ENCODE measurements at regions not wholly inside any gene's neighbourhood (a gene's known extent, or its start where the extent isn't known, plus 50 kb on each side); places are given as distances from the start of the nearest gene placed in this dataset.

DNA sequence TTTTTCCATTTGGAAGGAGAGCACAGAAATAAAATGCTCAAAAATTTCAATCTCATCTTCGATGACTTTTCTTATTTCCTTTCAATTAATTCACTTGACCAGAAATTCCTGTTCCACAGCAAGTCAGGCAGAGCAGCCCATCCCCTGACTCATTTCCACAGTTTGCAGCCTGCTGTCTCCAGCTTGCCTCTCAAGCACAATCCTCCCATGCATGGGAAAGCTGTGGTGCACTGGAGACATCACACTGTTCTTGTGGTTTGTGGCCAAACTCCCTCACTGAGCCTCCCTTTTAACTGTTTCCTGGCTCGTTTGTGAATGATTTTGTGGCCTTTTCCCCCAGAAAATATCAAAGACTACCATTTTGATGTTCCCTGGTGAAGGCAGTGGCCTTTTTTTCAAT, 114.0 kb upstream of the ENPEP start:
- H3K27ac ChIP-seq (ENCODE audit: low read depth in 2 of 2, low read length in 2 of 2), result no peak overlapping the region
- H3K27me3 ChIP-seq (ENCODE audit: control insufficient read depth, insufficient read depth, low read length), result no peaks in the 10 kb centered on the region
- FAIRE-seq (no peak), DNase-seq (peak in 2 of 5 donors; percentile 24 to 44)
- peaks cover 0 to 10% (median 0%) of the 10 kb centered on the region in 3 donors for H3K4me1 ChIP-seq (ENCODE audit: control insufficient read depth in 2 of 3, insufficient read depth in 2 of 3, low read depth in 1 of 3, low read length in 3 of 3)
- no peaks in the 10 kb centered on the region for H3K36me3 ChIP-seq (ENCODE audit: control insufficient read depth in 2 of 3, insufficient read depth in 3 of 3, low read length in 3 of 3)
- H3K9me3 ChIP-seq (ENCODE audit: control insufficient read depth in 2 of 3, insufficient read depth in 1 of 3, low read length in 3 of 3), result no peaks in the 10 kb centered on the region
- TF ChIP-seq, protein P1, sequence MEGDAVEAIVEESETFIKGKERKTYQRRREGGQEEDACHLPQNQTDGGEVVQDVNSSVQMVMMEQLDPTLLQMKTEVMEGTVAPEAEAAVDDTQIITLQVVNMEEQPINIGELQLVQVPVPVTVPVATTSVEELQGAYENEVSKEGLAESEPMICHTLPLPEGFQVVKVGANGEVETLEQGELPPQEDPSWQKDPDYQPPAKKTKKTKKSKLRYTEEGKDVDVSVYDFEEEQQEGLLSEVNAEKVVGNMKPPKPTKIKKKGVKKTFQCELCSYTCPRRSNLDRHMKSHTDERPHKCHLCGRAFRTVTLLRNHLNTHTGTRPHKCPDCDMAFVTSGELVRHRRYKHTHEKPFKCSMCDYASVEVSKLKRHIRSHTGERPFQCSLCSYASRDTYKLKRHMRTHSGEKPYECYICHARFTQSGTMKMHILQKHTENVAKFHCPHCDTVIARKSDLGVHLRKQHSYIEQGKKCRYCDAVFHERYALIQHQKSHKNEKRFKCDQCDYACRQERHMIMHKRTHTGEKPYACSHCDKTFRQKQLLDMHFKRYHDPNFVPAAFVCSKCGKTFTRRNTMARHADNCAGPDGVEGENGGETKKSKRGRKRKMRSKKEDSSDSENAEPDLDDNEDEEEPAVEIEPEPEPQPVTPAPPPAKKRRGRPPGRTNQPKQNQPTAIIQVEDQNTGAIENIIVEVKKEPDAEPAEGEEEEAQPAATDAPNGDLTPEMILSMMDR (IDR thresholded peaks at IDR 0.05; ENCODE audit: borderline replicate concordance, extremely low read depth, insufficient read depth), result no peak
- no peak overlapping the region for H3K9ac ChIP-seq (ENCODE audit: low read length in 3 of 3)
- no peak overlapping the region for H3K4me3 ChIP-seq (ENCODE audit: low read length in 3 of 3)
- intact Hi-C loops (cut with DNase I), result no loop called here

- Histone ChIP-seq H3K9me3 (ENCODE audit: control insufficient read depth in 2 of 3, insufficient read depth in 1 of 3, low read length in 3 of 3) (no peaks in the 10 kb centered on the region), H3K27ac (ENCODE audit: low read depth in 2 of 2, low read length in 2 of 2) (no peak overlapping the region), H3K4me3 (ENCODE audit: low read length in 3 of 3) (no peak overlapping the region), H3K27me3 (ENCODE audit: control insufficient read depth, insufficient read depth, low read length) (no peaks in the 10 kb centered on the region), H3K9ac (ENCODE audit: low read length in 3 of 3) (no peak overlapping the region), H3K4me1 (ENCODE audit: control insufficient read depth in 2 of 3, insufficient read depth in 2 of 3, low read depth in 1 of 3, low read length in 3 of 3) (no peaks in the 10 kb centered on the region), H3K36me3 (ENCODE audit: control insufficient read depth in 2 of 3, insufficient read depth in 3 of 3, low read length in 3 of 3) (no peaks in the 10 kb centered on the region)
- intact Hi-C loops (cut with DNase I), result no loop called here
- FAIRE-seq (no peak), DNase-seq (no peak)
- TF ChIP-seq, protein P1 (IDR thresholded peaks at IDR 0.05; ENCODE audit: borderline replicate concordance, extremely low read depth, insufficient read depth), result no peak
These were observed 116.9 kb upstream of the ENPEP start for GRCh38 chr4:110359076-110359475.

- Histone ChIP-seq H3K9me3 (ENCODE audit: control insufficient read depth in 2 of 3, insufficient read depth in 1 of 3, low read length in 3 of 3) (no peaks in the 10 kb centered on the region), H3K36me3 (ENCODE audit: control insufficient read depth in 2 of 3, insufficient read depth in 3 of 3, low read length in 3 of 3) (no peaks in the 10 kb centered on the region), H3K27ac (ENCODE audit: low read depth in 2 of 2, low read length in 2 of 2) (no peak overlapping the region), H3K9ac (ENCODE audit: low read length in 3 of 3) (no peak overlapping the region), H3K4me1 (ENCODE audit: control insufficient read depth in 2 of 3, insufficient read depth in 2 of 3, low read depth in 1 of 3, low read length in 3 of 3) (no peaks in the 10 kb centered on the region), H3K27me3 (ENCODE audit: control insufficient read depth, insufficient read depth, low read length) (no peaks in the 10 kb centered on the region), H3K4me3 (ENCODE audit: low read length in 3 of 3) (no peak overlapping the region)
- no peak for FAIRE-seq
- intact Hi-C loops (cut with DNase I), result no loop called here
- TF ChIP-seq, protein P1 (IDR thresholded peaks at IDR 0.05; ENCODE audit: borderline replicate concordance, extremely low read depth, insufficient read depth), result no peak
- no peak for DNase-seq
These were observed 118.4 kb upstream of the ENPEP start for GRCh38 chr4:110357521-110357920.

- no peaks in the 10 kb centered on the region for H3K9me3 ChIP-seq (ENCODE audit: control insufficient read depth in 2 of 3, insufficient read depth in 1 of 3, low read length in 3 of 3)
- H3K4me3 ChIP-seq (ENCODE audit: low read length in 3 of 3), result no peak overlapping the region
- no peak overlapping the region for H3K9ac ChIP-seq (ENCODE audit: low read length in 3 of 3)
- TF ChIP-seq, protein P1 (IDR thresholded peaks at IDR 0.05; ENCODE audit: borderline replicate concordance, extremely low read depth, insufficient read depth), result no peak
- no peaks in the 10 kb centered on the region for H3K36me3 ChIP-seq (ENCODE audit: control insufficient read depth in 2 of 3, insufficient read depth in 3 of 3, low read length in 3 of 3)
- H3K27ac ChIP-seq (ENCODE audit: low read depth in 2 of 2, low read length in 2 of 2), result no peak overlapping the region
- H3K4me1 ChIP-seq (ENCODE audit: control insufficient read depth in 2 of 3, insufficient read depth in 2 of 3, low read depth in 1 of 3, low read length in 3 of 3), result no peaks in the 10 kb centered on the region
- FAIRE-seq (no peak), DNase-seq (no peak)
- intact Hi-C loops (cut with DNase I), result no loop called here
- no peaks in the 10 kb centered on the region for H3K27me3 ChIP-seq (ENCODE audit: control insufficient read depth, insufficient read depth, low read length)
These were observed 121.5 kb upstream of the ENPEP start for GRCh38 chr4:110354460-110354859.

Measured in kidney (tissue), 13 donors.